ENCODE measurements at regions not wholly inside any gene's neighbourhood (a gene's known extent, or its start where the extent isn't known, plus 50 kb on each side); places are given as distances from the start of the nearest gene placed in this dataset.

- Histone ChIP-seq H3K4me3 (no peak overlapping the region), H3K4me1 (no peaks in the 10 kb centered on the region), H3K9me3 (no peaks in the 10 kb centered on the region), H3K27ac (no peak overlapping the region), H3K4me2 (no peak overlapping the region)
- WGBS (ENCODE audit: missing lambda C conversion rate), result 26% methylated on average over 5 of the region's 5 CpGs
- POLR2A ChIA-PET, result no interaction called here
- CTCF ChIA-PET, result interaction anchor here (1.0 to 1.4 kb wide), 2 partner anchors 13 to 48 kb away, joined by 3 to 5 read pairs; no protein-coding TSS in a partner anchor
- TF ChIP-seq MAZ (IDR thresholded peaks at IDR 0.05; ENCODE audit: borderline replicate concordance, low read depth, low read length) (no peak), NR3C1 (IDR thresholded peaks at IDR 0.05) (no peak), HES2 (IDR thresholded peaks at IDR 0.05) (no peak), HEYL (CRISPR knock-in tag; IDR thresholded peaks at IDR 0.05) (no peak), KDM1A (IDR thresholded peaks at IDR 0.05; ENCODE audit: low read depth) (no peak), ZNF302 (CRISPR knock-in tag; IDR thresholded peaks at IDR 0.05) (no peak), RFX5 (IDR thresholded peaks at IDR 0.05) (no peak), E2F6 (IDR thresholded peaks at IDR 0.05; ENCODE audit: borderline replicate concordance, low read depth) (no peak), JUN (IDR thresholded peaks at IDR 0.05) (no peak), MAX (IDR thresholded peaks at IDR 0.05) (no peak)
- FAIRE-seq (no peak), ATAC-seq (no peak), DNase-seq (ENCODE audit: low read depth in 1 of 2, low spot score in 1 of 2) (no peak)
Observed at GRCh38 chr14:76324133-76324532, 51.8 kb upstream of the ESRRB start.

Measured in A549 (cell line).